ENCODE measurements at regions not wholly inside any gene's neighbourhood (a gene's known extent, or its start where the extent isn't known, plus 50 kb on each side); places are given as distances from the start of the nearest gene placed in this dataset.

GRCh38 chr14:36055052-36055378 is 121.5 kb downstream of the PTCSC3 start:
- Mint-ChIP-seq H3K4me1 (peaks cover 3% of the 10 kb centered on the region), H3K36me3 (no peaks in the 10 kb centered on the region)

DNA sequence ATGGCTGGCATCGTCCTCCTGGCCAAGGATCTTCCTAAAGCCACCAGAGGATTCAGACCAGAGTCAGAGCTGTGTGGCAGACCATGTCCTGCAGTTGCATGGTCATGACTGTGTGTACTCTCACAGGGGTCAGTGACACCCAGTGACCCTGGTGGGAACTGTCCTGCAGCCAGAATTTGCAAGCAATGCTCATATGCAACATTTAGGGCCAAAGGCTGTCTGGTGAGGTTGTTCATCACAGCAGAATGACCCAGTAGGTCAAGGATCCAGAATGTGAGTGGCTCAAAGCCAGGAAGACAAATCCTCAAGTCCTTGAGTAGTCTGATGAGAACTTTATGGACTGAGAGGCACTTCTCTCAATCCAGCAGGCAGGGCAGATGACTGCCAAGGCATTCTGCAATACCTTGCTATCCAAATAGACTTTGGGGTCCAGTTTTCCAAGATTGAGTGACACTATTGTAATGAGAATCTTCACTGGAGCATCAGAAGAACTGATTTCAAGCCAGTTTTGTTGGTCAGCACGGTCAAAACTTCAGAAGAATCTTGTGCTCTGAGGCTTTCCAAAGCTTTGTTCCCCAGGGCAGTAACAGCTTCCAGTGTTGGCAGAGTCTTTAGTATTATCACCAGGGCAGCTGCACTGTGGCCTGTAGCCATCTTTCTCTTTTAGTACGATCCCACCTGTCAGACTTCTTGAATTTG is 122.0 kb downstream of the PTCSC3 start:
- DNase-seq (ENCODE audit: low spot score), result no peak

More at GRCh38 chr14:36055052-36055378, 121.5 kb downstream of the PTCSC3 start:
- Histone ChIP-seq H3K27me3 (no peaks in the 10 kb centered on the region), H4K20me1 (ENCODE audit: low read depth) (no peaks in the 10 kb centered on the region), H3K36me3 (no peaks in the 10 kb centered on the region), H2AFZ (replicated peaks) (no peak overlapping the region), H3K79me2 (ENCODE audit: low read depth) (no peaks in the 10 kb centered on the region), H3K9me3 (ENCODE audit: low read depth) (no peaks in the 10 kb centered on the region), H3K27ac (no peak overlapping the region), H3K4me1 (peaks cover 13% of the 10 kb centered on the region), H3K4me3 (no peak overlapping the region), H3K9ac (no peak overlapping the region), H3K4me2 (no peak overlapping the region), H3F3A (ENCODE audit: low read depth) (no peaks in the 10 kb centered on the region)
- H3K27ac Mint-ChIP-seq, result no peak overlapping the region
- H3K9me3 Mint-ChIP-seq, result no peaks in the 10 kb centered on the region
- H3K4me3 Mint-ChIP-seq, result no peak overlapping the region
- peaks cover 2% of the 10 kb centered on the region for H3K27me3 Mint-ChIP-seq (ENCODE audit: insufficient read depth, low read depth)
- no peak for DNase-seq (ENCODE audit: low spot score)
- TF ChIP-seq EZH2phosphoT487 (IDR thresholded peaks at IDR 0.05), result no peak
- TF ChIP-seq CTCF (IDR thresholded peaks at IDR 0.05), result no peak
- TF ChIP-seq EZH2 (IDR thresholded peaks at IDR 0.05), result no peak

DNA sequence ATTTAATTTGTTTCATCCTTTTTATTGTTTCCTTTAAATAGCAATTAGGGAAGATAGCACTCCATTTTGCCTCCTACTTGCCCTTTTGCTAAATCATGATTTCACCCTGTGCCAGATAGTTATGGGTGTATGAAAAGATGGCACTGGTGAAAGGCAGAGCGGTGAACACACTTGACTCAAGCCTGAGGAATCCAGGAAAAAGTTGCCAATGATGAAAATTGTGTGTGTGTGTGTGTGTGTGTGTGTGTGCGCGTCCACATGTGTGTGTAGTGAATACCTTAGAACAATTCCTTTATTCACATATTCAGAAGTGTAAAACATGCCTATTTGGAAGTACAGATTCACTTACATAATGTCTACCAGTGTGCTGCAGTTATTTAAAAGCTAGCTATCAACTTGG is 123.8 kb downstream of the PTCSC3 start:
- no peak overlapping the region for H3K4me2 ChIP-seq
- Mint-ChIP-seq H3K27me3 (ENCODE audit: insufficient read depth, low read depth) (peaks cover 4% of the 10 kb centered on the region), H3K4me1 (no peaks in the 10 kb centered on the region), H3K27ac (no peak overlapping the region), H3K36me3 (no peaks in the 10 kb centered on the region), H3K9me3 (no peaks in the 10 kb centered on the region), H3K4me3 (no peak overlapping the region)
- H3K36me3 ChIP-seq, result no peaks in the 10 kb centered on the region
- H3K9ac ChIP-seq, result no peak overlapping the region
- no peak overlapping the region for H3K4me3 ChIP-seq
- H3K27ac ChIP-seq, result no peak overlapping the region
- no peaks in the 10 kb centered on the region for H3K9me3 ChIP-seq (ENCODE audit: low read depth)
- H2AFZ ChIP-seq (replicated peaks), result no peak overlapping the region
- H3K79me2 ChIP-seq (ENCODE audit: low read depth), result no peaks in the 10 kb centered on the region
- peaks cover 15% of the 10 kb centered on the region for H3K4me1 ChIP-seq
- H3K27me3 ChIP-seq, result no peaks in the 10 kb centered on the region
- TF ChIP-seq EZH2 (IDR thresholded peaks at IDR 0.05) (no peak), EZH2phosphoT487 (IDR thresholded peaks at IDR 0.05) (no peak), CTCF (IDR thresholded peaks at IDR 0.05) (no peak)
- no peaks in the 10 kb centered on the region for H4K20me1 ChIP-seq (ENCODE audit: low read depth)
- no peak for DNase-seq (ENCODE audit: low spot score)
- no peaks in the 10 kb centered on the region for H3F3A ChIP-seq (ENCODE audit: low read depth)

More for the DNA sequence above, 122.0 kb downstream of the PTCSC3 start:
- H3K27ac Mint-ChIP-seq, result no peak overlapping the region
- TF ChIP-seq EZH2 (IDR thresholded peaks at IDR 0.05), result no peak
- TF ChIP-seq EZH2phosphoT487 (IDR thresholded peaks at IDR 0.05), result no peak
- no peak for TF ChIP-seq CTCF (IDR thresholded peaks at IDR 0.05)
- H3K27me3 ChIP-seq, result no peaks in the 10 kb centered on the region
- H3K9me3 Mint-ChIP-seq, result no peaks in the 10 kb centered on the region
- no peaks in the 10 kb centered on the region for H3K79me2 ChIP-seq (ENCODE audit: low read depth)
- no peak overlapping the region for H3K9ac ChIP-seq
- no peak overlapping the region for H2AFZ ChIP-seq (replicated peaks)
- no peaks in the 10 kb centered on the region for H3K36me3 ChIP-seq
- no peak overlapping the region for H3K27ac ChIP-seq
- H3K36me3 Mint-ChIP-seq, result no peaks in the 10 kb centered on the region
- no peaks in the 10 kb centered on the region for H3F3A ChIP-seq (ENCODE audit: low read depth)
- H3K4me2 ChIP-seq, result no peak overlapping the region
- no peak overlapping the region for H3K4me3 ChIP-seq
- H3K4me1 Mint-ChIP-seq, result peaks cover 2% of the 10 kb centered on the region
- H3K4me1 ChIP-seq, result peaks cover 8% of the 10 kb centered on the region
- H3K27me3 Mint-ChIP-seq (ENCODE audit: insufficient read depth, low read depth), result peaks cover 2% of the 10 kb centered on the region
- H4K20me1 ChIP-seq (ENCODE audit: low read depth), result no peaks in the 10 kb centered on the region
- no peaks in the 10 kb centered on the region for H3K9me3 ChIP-seq (ENCODE audit: low read depth)
- no peak overlapping the region for H3K4me3 Mint-ChIP-seq
